Nephron (organoid): ENCODE measurements at regions not wholly inside any gene's neighbourhood (a gene's known extent, or its start where the extent isn't known, plus 50 kb on each side); places are given as distances from the start of the nearest gene placed in this dataset.

Experiments used
- H3K27ac Mint-ChIP-seq, 3 experiments: 2 replicates each; pipeline ENCODE4 v1.8.0; 2020; ENCODE audit warnings: mixed read lengths in 3 of 3, mild to moderate bottlenecking in 2 of 3, moderate library complexity in 1 of 3
- H3K27me3 Mint-ChIP-seq: 2 replicates; pipeline ENCODE4 v1.8.0; 2021; ENCODE audit warnings: low read depth, mild to moderate bottlenecking, moderate library complexity, mixed read lengths
- H3K36me3 Mint-ChIP-seq: 2 replicates; pipeline ENCODE4 v1.8.0; 2020; ENCODE audit warnings: low read depth, mixed read lengths
- H3K4me1 Mint-ChIP-seq: 2 replicates; pipeline ENCODE4 v1.8.0; 2020; ENCODE audit warnings: mixed read lengths
- H3K4me3 Mint-ChIP-seq, 3 experiments: 2 replicates each; pipeline ENCODE4 v1.8.0; 2020; ENCODE audit warnings: mild to moderate bottlenecking in 3 of 3, mixed read lengths in 3 of 3, moderate library complexity in 2 of 3
- H3K9me3 Mint-ChIP-seq: 2 replicates; pipeline ENCODE4 v1.8.0; 2020; ENCODE audit warnings: mixed read lengths
- TF ChIP-seq, protein P1 (sequence below), 3 experiments: fragments of 200-600 bp; sonication (generic); IDR thresholded peaks; one replicate each; pipeline ENCODE4 v1.5.0; 2021; ENCODE audit warnings: antibody characterized with exemption in 3 of 3; ENCODE audit not compliant: unreplicated experiment in 3 of 3

DNA sequence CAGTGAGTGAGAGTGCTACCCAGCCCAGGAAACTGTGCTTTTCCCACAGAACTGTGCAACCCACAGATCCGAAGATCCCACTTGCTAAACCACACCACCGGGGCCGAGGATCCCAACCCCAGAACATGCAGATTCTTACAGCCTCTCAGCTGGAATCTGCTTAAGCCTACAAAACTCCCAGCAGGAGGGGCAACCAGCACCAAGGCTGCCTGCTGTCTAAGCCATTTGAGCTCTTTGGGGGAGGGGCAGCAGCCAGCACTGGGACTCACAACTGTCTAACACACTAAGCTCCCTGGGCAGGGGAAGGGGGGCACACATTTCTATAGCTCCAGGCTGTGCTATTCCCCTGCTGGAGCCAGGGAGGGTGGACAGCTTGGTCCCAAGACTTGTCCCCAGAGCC lies 529.9 kb downstream of the XPNPEP1 start:
- H3K9me3 Mint-ChIP-seq: peaks cover 25% of the 10 kb centered on the region
- H3K27me3 Mint-ChIP-seq: peaks cover 8% of the 10 kb centered on the region
- H3K27ac Mint-ChIP-seq: no peak overlapping the region
- no peak overlapping the region for H3K4me3 Mint-ChIP-seq
- TF ChIP-seq, protein P1, sequence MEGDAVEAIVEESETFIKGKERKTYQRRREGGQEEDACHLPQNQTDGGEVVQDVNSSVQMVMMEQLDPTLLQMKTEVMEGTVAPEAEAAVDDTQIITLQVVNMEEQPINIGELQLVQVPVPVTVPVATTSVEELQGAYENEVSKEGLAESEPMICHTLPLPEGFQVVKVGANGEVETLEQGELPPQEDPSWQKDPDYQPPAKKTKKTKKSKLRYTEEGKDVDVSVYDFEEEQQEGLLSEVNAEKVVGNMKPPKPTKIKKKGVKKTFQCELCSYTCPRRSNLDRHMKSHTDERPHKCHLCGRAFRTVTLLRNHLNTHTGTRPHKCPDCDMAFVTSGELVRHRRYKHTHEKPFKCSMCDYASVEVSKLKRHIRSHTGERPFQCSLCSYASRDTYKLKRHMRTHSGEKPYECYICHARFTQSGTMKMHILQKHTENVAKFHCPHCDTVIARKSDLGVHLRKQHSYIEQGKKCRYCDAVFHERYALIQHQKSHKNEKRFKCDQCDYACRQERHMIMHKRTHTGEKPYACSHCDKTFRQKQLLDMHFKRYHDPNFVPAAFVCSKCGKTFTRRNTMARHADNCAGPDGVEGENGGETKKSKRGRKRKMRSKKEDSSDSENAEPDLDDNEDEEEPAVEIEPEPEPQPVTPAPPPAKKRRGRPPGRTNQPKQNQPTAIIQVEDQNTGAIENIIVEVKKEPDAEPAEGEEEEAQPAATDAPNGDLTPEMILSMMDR (IDR thresholded peaks at IDR 0.05; ENCODE audit: unreplicated experiment in 3 of 3): no peak
- H3K4me1 Mint-ChIP-seq: peaks cover 4% of the 10 kb centered on the region
- H3K36me3 Mint-ChIP-seq: no peaks in the 10 kb centered on the region

DNA sequence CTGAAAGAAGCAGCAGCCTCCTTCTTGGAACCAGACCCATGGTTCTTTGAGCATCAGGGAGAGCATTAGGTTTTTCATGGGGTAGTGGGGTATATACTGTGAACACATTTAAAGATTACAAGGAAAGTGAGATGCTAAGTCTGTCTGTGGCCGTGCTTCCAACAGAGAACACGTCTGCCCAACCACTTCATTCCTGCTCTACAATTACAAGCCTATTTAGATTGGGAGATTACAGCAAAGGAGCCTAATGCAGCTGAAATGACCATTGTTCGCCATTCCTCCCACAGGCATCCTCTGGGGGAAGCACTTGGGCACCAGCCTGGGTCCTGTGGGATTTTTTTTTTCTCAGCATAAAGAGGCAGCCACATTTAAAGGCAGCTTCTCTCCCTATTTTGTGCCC lies 536.4 kb downstream of the XPNPEP1 start:
- Mint-ChIP-seq H3K36me3 (no peaks in the 10 kb centered on the region), H3K9me3 (no peaks in the 10 kb centered on the region), H3K27me3 (peaks cover 14% of the 10 kb centered on the region), H3K4me1 (no peaks in the 10 kb centered on the region), H3K4me3 (no peak overlapping the region), H3K27ac (no peak overlapping the region)
- TF ChIP-seq, protein P1 (IDR thresholded peaks at IDR 0.05; ENCODE audit: unreplicated experiment in 3 of 3): no peak

DNA sequence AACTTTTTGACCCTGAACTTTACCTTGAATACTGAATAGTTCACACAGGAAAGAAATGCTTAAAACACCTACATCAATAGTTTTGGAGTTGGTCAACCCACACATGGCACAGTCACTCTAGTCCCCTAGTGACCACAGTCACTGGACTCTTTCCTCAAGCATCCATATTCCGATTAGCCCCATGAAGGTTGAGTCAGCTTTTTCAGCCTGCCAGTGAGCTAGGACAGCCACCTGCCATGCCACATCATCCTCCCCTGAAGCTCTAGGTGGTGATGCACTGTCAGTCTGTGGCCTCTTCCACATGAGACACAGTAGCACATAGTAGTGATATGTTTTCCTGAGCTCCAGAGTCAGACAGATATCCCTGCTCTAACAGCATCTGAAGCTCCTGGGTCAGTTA lies 537.2 kb downstream of the XPNPEP1 start:
- Mint-ChIP-seq H3K36me3 (no peaks in the 10 kb centered on the region), H3K4me3 (no peak overlapping the region), H3K27me3 (peaks cover 13% of the 10 kb centered on the region), H3K4me1 (no peaks in the 10 kb centered on the region), H3K9me3 (no peaks in the 10 kb centered on the region), H3K27ac (no peak overlapping the region)
- TF ChIP-seq, protein P1 (IDR thresholded peaks at IDR 0.05; ENCODE audit: unreplicated experiment in 3 of 3): no peak

DNA sequence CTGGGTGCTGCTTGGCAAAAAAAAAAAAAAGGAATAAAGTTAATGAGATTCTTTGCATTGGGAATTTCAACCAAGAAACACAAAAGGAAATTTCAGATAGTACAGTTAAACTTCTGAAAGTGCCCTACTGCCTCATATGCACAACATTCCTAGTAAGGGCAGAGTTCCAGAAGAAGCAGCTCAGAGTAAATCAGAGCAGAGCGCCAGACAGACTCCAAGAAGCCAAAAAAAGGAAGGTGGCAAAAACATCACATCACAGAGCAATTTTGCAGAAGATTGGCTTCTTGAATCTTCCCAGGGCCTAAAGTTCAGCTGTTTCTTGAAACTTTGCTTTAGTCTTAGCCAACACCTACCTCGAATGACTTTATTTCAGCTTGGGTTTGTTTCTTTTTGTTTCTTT lies 544.1 kb downstream of the XPNPEP1 start:
- peaks cover 8% of the 10 kb centered on the region for H3K27me3 Mint-ChIP-seq
- H3K4me1 Mint-ChIP-seq: no peaks in the 10 kb centered on the region
- TF ChIP-seq, protein P1 (IDR thresholded peaks at IDR 0.05; ENCODE audit: unreplicated experiment in 3 of 3): no peak
- no peaks in the 10 kb centered on the region for H3K9me3 Mint-ChIP-seq
- H3K4me3 Mint-ChIP-seq: no peak overlapping the region
- no peak overlapping the region for H3K27ac Mint-ChIP-seq
- no peaks in the 10 kb centered on the region for H3K36me3 Mint-ChIP-seq

DNA sequence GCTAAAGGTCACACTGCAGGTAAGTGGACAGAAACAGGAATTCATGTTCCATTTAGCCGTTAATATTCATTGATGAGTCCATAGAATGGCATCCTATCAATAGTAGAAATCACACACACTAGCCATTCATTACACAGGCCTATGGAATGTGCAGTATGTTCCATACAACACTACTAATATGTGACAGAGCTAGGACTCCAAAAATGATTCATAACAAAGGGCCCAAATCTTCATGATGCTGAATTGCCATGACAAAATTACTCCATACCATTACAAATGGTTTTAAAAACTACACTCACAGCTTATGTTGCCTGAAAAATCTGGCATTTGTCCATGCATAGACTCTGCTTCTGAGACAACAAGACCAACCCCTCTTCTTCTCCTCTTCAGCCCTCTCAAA lies 549.1 kb downstream of the XPNPEP1 start:
- Mint-ChIP-seq H3K9me3 (peaks cover 8% of the 10 kb centered on the region), H3K4me3 (no peak overlapping the region), H3K4me1 (no peaks in the 10 kb centered on the region), H3K27me3 (no peaks in the 10 kb centered on the region), H3K36me3 (no peaks in the 10 kb centered on the region), H3K27ac (no peak overlapping the region)
- TF ChIP-seq, protein P1 (IDR thresholded peaks at IDR 0.05; ENCODE audit: unreplicated experiment in 3 of 3): no peak

DNA sequence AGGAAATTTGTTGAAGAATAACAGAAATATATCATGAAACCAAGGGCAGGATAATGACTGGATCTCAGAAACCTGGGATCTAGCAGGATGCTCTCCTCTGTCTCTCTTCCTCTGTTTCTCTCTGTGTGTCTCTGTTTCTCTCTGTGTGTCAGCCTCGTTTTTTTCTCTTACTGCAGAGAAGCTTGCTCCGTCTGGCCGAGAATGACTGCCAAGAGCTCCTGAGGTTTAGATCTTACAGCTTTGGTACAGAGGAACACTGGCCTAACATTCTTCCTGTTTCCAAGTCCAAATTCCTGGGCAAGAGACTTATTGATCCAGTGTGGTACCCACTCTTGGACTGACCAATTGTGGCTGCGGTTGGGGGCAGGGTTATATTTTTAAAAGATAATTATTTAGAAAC lies 564.0 kb downstream of the XPNPEP1 start:
- peaks cover 6% of the 10 kb centered on the region for H3K27me3 Mint-ChIP-seq
- peak overlapping the region in 2 of 3 experiments; percentile 36 to 43 for H3K27ac Mint-ChIP-seq
- no peak overlapping the region for H3K4me3 Mint-ChIP-seq
- H3K9me3 Mint-ChIP-seq: peaks cover 2% of the 10 kb centered on the region
- peaks cover 12% of the 10 kb centered on the region for H3K4me1 Mint-ChIP-seq
- TF ChIP-seq, protein P1 (IDR thresholded peaks at IDR 0.05; ENCODE audit: unreplicated experiment in 3 of 3): no peak
- no peaks in the 10 kb centered on the region for H3K36me3 Mint-ChIP-seq
